HEK293 (cell line): ENCODE measurements at regions not wholly inside any gene's neighbourhood (a gene's known extent, or its start where the extent isn't known, plus 50 kb on each side); places are given as distances from the start of the nearest gene placed in this dataset.
A peak's percentile ranks its signal among the peaks of the same experiment; 100 is the strongest.

Experiments
- CTCF ChIA-PET: fragments of 350-600 bp; formaldehyde crosslinking; extraction: SDS; loops from one replicate; lab custom pipeline; 2021; ENCODE audit warnings: antibody characterized with exemption; lab: Yijun Ruan, JAX
- POLR2A ChIA-PET: fragments of 300-600 bp; formaldehyde crosslinking; extraction: SDS; loops from one replicate; lab custom pipeline; 2020; ENCODE audit warnings: antibody characterized with exemption, inconsistent platforms; lab: Yijun Ruan, JAX
- H3K27ac ChIP-seq: fragments of 200-500 bp; sonication (Bioruptor generic); 2 replicates; pipeline ENCODE4 v1.5.1; 2014; ENCODE audit warnings: low read depth, low read length, control low read depth, inconsistent platforms; ENCODE audit errors: extremely low read depth
- H3K36me3 ChIP-seq, 2 experiments: fragments of 200-500 bp in 1 of 2; sonication (Bioruptor generic) in 1 of 2; 1 replicate in 1 of 2; 2 replicates in 1 of 2; pipeline ENCODE4 v1.5.1; 2014 to 2017; ENCODE audit warnings: inconsistent platforms in 2 of 2, low read length in 2 of 2; ENCODE audit not compliant: control insufficient read depth in 2 of 2, insufficient read depth in 1 of 2
- H3K4me1 ChIP-seq: fragments of 200-500 bp; sonication (Bioruptor generic); 2 replicates; pipeline ENCODE4 v1.5.1; 2014; ENCODE audit warnings: mild to moderate bottlenecking, low read length, inconsistent platforms; ENCODE audit not compliant: control insufficient read depth, insufficient read depth
- H3K4me3 ChIP-seq: 2 replicates; pipeline ENCODE4 v1.5.1; 2011; ENCODE audit warnings: low read depth, mild to moderate bottlenecking, control low read depth, low read length, moderate library complexity
- H3K9me3 ChIP-seq: fragments of 200-500 bp; sonication (Bioruptor generic); 2 replicates; pipeline ENCODE4 v1.5.1; 2014; ENCODE audit warnings: low read depth, low read length, inconsistent platforms; ENCODE audit not compliant: control insufficient read depth, insufficient read depth
- CTCF ChIP-seq: fragments of 450-650 bp; formaldehyde crosslinking; IDR thresholded peaks from 2 replicates; pipeline ENCODE4 v1.5.1; 2016; ENCODE audit warnings: missing biosample characterization, missing genetic modification characterization
- FEZF1 ChIP-seq: fragments of 450-650 bp; formaldehyde crosslinking; IDR thresholded peaks from 2 replicates; pipeline ENCODE4 v1.5.1; 2016; ENCODE audit warnings: missing biosample characterization, missing genetic modification characterization
- HOXC10 ChIP-seq: sonication (generic); formaldehyde crosslinking; IDR thresholded peaks from 2 replicates; pipeline ENCODE4 v1.8.1; 2023; ENCODE audit warnings: mild to moderate bottlenecking, missing genetic modification reagents
- HOXD13 ChIP-seq: sonication (generic); formaldehyde crosslinking; IDR thresholded peaks from 2 replicates; pipeline ENCODE4 v1.8.0; 2022; ENCODE audit warnings: missing genetic modification reagents, borderline replicate concordance
- PATZ1 ChIP-seq: fragments of 450-650 bp; formaldehyde crosslinking; IDR thresholded peaks from 2 replicates; pipeline ENCODE4 v1.5.1; 2016; ENCODE audit warnings: missing biosample characterization, missing genetic modification characterization
- PRDM1 ChIP-seq: fragments of 450-650 bp; formaldehyde crosslinking; IDR thresholded peaks from 2 replicates; pipeline ENCODE4; 2016; ENCODE audit warnings: missing biosample characterization, missing genetic modification characterization
- WT1 ChIP-seq: fragments of 450-650 bp; formaldehyde crosslinking; IDR thresholded peaks from 2 replicates; pipeline ENCODE4 v1.5.1; 2016; ENCODE audit warnings: missing biosample characterization, missing genetic modification characterization
- ZFP37 ChIP-seq: fragments of 450-650 bp; formaldehyde crosslinking; IDR thresholded peaks from 2 replicates; pipeline ENCODE4 v1.5.1; 2016; ENCODE audit warnings: missing biosample characterization, missing genetic modification characterization
- ZNF146 ChIP-seq: fragments of 450-650 bp; formaldehyde crosslinking; IDR thresholded peaks from 2 replicates; pipeline ENCODE4 v1.5.1; 2016; ENCODE audit warnings: missing biosample characterization, missing genetic modification characterization
- ZNF223 ChIP-seq: fragments of 450-650 bp; formaldehyde crosslinking; IDR thresholded peaks from 2 replicates; pipeline ENCODE4 v1.5.1; 2016; ENCODE audit warnings: missing biosample characterization, missing genetic modification characterization
- ZNF423 ChIP-seq: fragments of 450-650 bp; formaldehyde crosslinking; IDR thresholded peaks from 2 replicates; pipeline ENCODE4 v1.5.1; 2016; ENCODE audit warnings: missing biosample characterization, missing genetic modification characterization
- ZNF639 ChIP-seq: fragments of 450-650 bp; formaldehyde crosslinking; IDR thresholded peaks from 2 replicates; pipeline ENCODE4 v1.5.1; 2016; ENCODE audit warnings: missing biosample characterization, missing genetic modification characterization
- TF ChIP-seq, protein P1 (sequence below): fragments of 450-650 bp; formaldehyde crosslinking; IDR thresholded peaks from 2 replicates; pipeline ENCODE4 v1.5.1; 2016; ENCODE audit warnings: missing biosample characterization, missing genetic modification characterization
- TF ChIP-seq, protein P2 (sequence below): fragments of 450-650 bp; formaldehyde crosslinking; IDR thresholded peaks from 2 replicates; pipeline ENCODE4; 2016; ENCODE audit warnings: missing biosample characterization, missing genetic modification characterization
- TF ChIP-seq, protein P3 (sequence below): fragments of 450-650 bp; formaldehyde crosslinking; IDR thresholded peaks from 2 replicates; pipeline ENCODE4 v1.5.1; 2016; ENCODE audit warnings: missing biosample characterization, missing genetic modification characterization, borderline replicate concordance
- TF ChIP-seq, protein P4 (sequence below): fragments of 450-650 bp; IDR thresholded peaks from 2 replicates; pipeline ENCODE4 v1.5.1; 2018; ENCODE audit warnings: missing biosample characterization, missing genetic modification characterization

- POLR2A ChIA-PET = no interaction called here
- no peaks in the 10 kb centered on the region for H3K36me3 ChIP-seq
- H3K9me3 ChIP-seq = no peaks in the 10 kb centered on the region
- H3K27ac ChIP-seq = no peak overlapping the region
- H3K4me3 ChIP-seq = no peak overlapping the region
- no peaks in the 10 kb centered on the region for H3K4me1 ChIP-seq
- CTCF ChIA-PET = no interaction called here
- TF ChIP-seq PATZ1 (tag by site-specific recombination) = no peak
- no peak for TF ChIP-seq ZFP37 (tag by site-specific recombination)
- no peak for TF ChIP-seq ZNF423 (tag by site-specific recombination)
- TF ChIP-seq, protein P1, sequence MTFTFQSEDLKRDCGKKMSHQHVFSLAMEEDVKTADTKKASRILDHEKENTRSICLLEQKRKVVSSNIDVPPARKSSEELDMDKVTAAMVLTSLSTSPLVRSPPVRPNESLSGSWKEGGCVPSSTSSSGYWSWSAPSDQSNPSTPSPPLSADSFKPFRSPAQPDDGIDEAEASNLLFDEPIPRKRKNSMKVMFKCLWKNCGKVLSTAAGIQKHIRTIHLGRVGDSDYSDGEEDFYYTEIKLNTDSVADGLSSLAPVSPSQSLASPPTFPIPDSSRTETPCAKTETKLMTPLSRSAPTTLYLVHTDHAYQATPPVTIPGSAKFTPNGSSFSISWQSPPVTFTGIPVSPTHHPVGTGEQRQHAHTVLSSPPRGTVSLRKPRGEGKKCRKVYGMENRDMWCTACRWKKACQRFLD (tag by site-specific recombination) = no peak
- no peak for TF ChIP-seq HOXD13 (CRISPR knock-in tag)
Observed at GRCh38 chr3:34276342-34276741, 477.9 kb downstream of the PDCD6IP start.

- Histone ChIP-seq H3K9me3 (no peaks in the 10 kb centered on the region), H3K36me3 (no peaks in the 10 kb centered on the region), H3K4me1 (no peaks in the 10 kb centered on the region), H3K27ac (no peak overlapping the region), H3K4me3 (no peak overlapping the region)
- TF ChIP-seq HOXC10 (CRISPR knock-in tag) (no peak), CTCF (tag by site-specific recombination) (peak; percentile 27; the same call in 1 of the 2 replicates), ZNF146 (tag by site-specific recombination) (no peak)
- TF ChIP-seq, protein P2, sequence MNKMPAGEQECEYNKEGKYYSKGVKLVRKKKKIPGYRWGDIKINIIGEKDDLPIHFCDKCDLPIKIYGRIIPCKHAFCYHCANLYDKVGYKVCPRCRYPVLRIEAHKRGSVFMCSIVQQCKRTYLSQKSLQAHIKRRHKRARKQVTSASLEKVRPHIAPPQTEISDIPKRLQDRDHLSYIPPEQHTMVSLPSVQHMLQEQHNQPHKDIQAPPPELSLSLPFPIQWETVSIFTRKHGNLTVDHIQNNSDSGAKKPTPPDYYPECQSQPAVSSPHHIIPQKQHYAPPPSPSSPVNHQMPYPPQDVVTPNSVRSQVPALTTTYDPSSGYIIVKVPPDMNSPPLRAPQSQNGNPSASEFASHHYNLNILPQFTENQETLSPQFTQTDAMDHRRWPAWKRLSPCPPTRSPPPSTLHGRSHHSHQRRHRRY (tag by site-specific recombination) = no peak
- ChIA-PET POLR2A (no interaction called here), CTCF (interaction anchor here (1.3 kb wide), 1 partner anchor 17 kb away, joined by 3 read pairs; no protein-coding TSS in a partner anchor)
Observed at GRCh38 chr3:34277110-34277509, 478.7 kb downstream of the PDCD6IP start.

DNA sequence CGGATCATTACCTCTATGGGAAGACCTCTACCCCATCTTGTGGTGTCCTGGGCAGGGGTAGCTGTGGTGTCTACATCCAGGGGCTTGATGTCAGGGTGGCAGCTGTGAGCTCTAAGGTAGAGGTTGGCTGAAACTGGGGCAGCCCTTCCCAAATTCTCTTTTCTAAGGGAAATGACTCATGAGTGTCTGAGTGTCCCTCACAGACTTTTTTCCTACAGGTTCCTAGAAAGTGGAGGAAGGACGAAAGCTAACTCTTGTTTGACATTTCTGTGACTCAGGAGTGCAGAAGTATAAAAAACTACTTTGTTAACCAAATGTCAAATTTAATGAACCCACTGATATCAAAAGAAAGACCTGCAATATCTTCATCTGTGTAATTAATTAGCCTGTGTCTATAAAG lies 481.5 kb downstream of the PDCD6IP start:
- no peaks in the 10 kb centered on the region for H3K9me3 ChIP-seq
- POLR2A ChIA-PET = no interaction called here
- CTCF ChIA-PET = interaction anchor here (0.7 kb wide), 1 partner anchor 269 kb away, joined by 3 read pairs; no protein-coding TSS in a partner anchor
- H3K4me3 ChIP-seq = no peak overlapping the region
- no peaks in the 10 kb centered on the region for H3K36me3 ChIP-seq
- H3K4me1 ChIP-seq = no peaks in the 10 kb centered on the region
- no peak overlapping the region for H3K27ac ChIP-seq
- TF ChIP-seq ZNF639 (tag by site-specific recombination) = no peak
- no peak for TF ChIP-seq WT1
- no peak for TF ChIP-seq PRDM1
- TF ChIP-seq, protein P3, sequence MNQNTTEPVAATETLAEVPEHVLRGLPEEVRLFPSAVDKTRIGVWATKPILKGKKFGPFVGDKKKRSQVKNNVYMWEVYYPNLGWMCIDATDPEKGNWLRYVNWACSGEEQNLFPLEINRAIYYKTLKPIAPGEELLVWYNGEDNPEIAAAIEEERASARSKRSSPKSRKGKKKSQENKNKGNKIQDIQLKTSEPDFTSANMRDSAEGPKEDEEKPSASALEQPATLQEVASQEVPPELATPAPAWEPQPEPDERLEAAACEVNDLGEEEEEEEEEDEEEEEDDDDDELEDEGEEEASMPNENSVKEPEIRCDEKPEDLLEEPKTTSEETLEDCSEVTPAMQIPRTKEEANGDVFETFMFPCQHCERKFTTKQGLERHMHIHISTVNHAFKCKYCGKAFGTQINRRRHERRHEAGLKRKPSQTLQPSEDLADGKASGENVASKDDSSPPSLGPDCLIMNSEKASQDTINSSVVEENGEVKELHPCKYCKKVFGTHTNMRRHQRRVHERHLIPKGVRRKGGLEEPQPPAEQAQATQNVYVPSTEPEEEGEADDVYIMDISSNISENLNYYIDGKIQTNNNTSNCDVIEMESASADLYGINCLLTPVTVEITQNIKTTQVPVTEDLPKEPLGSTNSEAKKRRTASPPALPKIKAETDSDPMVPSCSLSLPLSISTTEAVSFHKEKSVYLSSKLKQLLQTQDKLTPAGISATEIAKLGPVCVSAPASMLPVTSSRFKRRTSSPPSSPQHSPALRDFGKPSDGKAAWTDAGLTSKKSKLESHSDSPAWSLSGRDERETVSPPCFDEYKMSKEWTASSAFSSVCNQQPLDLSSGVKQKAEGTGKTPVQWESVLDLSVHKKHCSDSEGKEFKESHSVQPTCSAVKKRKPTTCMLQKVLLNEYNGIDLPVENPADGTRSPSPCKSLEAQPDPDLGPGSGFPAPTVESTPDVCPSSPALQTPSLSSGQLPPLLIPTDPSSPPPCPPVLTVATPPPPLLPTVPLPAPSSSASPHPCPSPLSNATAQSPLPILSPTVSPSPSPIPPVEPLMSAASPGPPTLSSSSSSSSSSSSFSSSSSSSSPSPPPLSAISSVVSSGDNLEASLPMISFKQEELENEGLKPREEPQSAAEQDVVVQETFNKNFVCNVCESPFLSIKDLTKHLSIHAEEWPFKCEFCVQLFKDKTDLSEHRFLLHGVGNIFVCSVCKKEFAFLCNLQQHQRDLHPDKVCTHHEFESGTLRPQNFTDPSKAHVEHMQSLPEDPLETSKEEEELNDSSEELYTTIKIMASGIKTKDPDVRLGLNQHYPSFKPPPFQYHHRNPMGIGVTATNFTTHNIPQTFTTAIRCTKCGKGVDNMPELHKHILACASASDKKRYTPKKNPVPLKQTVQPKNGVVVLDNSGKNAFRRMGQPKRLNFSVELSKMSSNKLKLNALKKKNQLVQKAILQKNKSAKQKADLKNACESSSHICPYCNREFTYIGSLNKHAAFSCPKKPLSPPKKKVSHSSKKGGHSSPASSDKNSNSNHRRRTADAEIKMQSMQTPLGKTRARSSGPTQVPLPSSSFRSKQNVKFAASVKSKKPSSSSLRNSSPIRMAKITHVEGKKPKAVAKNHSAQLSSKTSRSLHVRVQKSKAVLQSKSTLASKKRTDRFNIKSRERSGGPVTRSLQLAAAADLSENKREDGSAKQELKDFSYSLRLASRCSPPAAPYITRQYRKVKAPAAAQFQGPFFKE (tag by site-specific recombination) = no peak
- no peak for TF ChIP-seq ZNF223 (tag by site-specific recombination)
- TF ChIP-seq, protein P4, sequence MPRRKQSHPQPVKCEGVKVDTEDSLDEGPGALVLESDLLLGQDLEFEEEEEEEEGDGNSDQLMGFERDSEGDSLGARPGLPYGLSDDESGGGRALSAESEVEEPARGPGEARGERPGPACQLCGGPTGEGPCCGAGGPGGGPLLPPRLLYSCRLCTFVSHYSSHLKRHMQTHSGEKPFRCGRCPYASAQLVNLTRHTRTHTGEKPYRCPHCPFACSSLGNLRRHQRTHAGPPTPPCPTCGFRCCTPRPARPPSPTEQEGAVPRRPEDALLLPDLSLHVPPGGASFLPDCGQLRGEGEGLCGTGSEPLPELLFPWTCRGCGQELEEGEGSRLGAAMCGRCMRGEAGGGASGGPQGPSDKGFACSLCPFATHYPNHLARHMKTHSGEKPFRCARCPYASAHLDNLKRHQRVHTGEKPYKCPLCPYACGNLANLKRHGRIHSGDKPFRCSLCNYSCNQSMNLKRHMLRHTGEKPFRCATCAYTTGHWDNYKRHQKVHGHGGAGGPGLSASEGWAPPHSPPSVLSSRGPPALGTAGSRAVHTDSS (tag by site-specific recombination) = no peak
- TF ChIP-seq FEZF1 = no peak
